ENCODE measurements at regions not wholly inside any gene's neighbourhood (a gene's known extent, or its start where the extent isn't known, plus 50 kb on each side); places are given as distances from the start of the nearest gene placed in this dataset.
A peak's percentile ranks its signal among the peaks of the same experiment; 100 is the strongest.

DNA sequence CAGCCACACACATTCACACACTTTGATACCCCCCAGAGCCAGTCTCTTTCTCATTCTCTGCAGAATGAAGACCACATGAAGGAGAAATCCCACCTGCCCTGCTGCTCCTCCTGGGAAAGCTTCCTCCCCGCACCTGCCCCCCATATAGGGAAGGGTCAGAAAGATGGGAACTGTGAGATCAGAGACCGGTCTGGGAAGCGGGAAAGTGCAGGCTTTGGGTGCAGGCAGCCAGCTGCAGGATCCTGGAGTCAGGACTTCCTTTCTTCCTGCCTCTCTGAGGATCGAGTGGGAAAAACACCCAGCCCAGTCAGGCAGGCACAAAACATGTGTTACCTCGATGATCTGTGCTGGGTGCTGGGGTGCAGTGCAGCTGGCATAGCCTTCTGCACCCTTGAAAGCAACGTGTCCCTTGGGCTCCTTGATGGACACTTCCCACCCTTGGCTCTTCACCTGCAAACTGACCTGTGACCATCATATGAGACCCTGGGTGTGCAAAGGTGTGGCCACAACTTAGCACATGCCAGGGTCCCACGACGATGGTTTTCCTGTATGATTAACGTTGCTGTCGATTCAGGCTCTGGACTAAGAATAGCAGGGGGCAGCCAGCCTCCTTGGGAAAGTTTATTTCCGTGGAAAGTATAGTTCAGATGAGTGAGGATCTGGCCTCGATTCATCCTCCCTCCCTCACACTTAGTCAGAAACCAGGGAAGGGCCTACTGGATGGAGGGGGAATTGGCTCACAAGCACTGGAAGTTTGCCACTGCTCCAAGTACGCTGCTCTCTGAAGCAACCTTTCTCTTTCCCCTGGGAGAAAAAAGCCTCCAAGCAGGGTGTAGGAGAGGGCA is 105.4 kb upstream of the MED13L start:
- no peak for DNase-seq

DNA sequence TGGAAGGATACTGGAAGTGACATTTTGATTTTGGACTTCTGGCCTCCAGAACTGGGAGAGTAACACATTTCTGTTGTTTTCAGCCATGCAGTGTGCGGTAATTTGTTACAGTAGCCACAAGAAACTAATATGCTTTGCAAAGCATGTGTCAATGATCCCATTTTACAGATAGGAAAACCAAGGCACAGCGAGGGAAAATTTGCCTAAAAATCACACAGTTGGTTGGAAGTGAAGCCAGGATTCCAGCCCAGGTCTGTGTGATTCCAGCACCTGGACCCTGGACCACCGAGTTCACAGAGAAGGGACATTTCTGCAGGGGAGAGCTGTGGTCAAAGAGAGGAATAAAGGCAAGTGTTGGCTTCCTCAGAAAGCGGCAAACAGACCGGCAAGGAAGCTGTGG is 106.7 kb upstream of the MED13L start:
- DNase-seq = no peak

DNA sequence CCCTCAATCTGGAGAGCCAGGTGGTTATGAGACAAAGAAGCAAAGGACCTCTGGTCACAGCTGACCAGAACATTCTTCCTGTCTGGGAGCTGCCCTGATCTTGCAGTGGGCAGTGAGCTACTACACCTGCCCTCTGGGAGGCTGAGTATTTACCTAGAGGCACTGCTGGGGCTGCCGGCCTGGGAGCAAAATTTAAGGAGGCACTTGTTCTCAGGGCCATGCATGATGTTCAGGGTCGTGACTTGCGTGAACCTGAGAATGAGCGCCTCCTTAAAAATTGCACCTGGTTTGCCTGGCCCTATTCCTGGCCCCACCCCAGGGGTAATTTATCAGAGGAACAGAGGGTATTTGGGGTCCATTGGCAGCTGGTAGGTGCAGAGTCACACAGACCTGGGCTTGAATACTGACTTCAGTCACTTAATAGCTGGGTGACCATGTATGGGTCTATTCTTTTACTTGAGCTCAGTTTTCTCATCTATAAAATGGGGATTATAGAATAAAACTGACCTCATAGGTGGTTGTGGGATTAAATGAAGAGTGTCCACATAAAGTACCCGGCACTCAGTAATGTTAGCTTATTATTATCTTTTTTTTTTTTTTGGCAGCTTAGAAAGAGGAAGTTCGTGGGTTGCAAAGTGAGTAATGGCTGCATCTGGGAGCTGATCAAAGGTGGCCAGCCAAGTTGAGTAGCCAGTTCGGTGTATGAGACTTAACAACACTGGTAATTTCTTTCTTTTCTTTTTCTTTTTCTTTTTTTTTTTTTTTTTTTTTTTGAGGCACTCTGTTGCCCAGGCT is 107.4 kb upstream of the MED13L start:
- peak; percentile 2 for DNase-seq

DNA sequence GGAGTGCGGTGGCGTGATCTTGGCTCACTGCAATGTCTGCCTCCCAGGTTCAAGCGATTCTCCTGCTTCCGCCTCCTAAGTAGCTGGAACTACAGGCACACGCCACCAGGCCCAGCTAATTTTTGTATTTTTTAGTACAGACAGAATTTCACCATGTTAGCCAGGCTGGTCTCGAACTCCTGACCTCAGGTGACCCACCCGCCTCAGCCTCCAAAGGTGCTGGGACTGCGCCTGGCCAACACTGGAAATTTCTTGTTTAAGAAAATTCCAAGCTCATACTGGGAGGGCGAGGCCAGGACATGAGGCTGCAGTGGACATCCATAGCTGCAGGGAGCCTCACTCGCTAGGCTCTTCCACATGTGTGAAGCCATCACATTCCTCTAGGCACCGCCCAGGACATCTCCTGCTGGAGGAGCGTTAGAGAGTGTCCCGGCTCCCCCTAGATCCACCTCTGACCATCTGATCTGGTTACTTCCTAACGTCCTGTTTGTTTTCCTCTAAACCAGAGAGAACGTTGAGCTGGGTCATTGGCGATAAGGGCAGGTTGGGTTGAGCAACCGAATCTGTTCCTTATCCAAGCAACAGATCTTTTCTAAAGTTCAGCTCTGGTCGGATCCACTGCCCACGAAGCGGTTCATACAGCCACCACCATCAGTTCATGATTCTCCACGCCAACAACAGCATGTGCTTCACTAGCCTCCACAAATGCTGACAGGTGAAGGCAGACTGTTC is 108.2 kb upstream of the MED13L start:
- DNase-seq = no peak

DNA sequence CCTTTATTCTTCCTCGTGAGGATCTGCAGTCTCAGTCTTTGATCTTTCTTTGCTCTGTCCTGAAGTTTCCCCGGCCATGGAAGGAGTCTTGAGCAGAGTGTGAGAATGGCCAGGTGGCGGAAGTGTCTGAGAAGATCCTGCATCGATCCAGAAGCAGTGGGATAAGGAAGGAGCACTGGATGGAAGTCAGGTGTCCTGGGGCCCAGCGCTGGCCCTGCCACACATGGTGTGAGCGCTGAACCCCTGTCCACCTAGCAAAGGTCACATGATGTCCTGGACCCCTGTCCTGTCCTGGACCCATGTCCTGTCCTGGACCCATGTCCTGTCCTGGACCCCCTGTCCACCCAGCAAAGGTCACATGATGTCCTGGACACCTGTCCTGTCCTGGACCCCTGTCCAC is 111.8 kb upstream of the MED13L start:
- no peak for DNase-seq

DNA sequence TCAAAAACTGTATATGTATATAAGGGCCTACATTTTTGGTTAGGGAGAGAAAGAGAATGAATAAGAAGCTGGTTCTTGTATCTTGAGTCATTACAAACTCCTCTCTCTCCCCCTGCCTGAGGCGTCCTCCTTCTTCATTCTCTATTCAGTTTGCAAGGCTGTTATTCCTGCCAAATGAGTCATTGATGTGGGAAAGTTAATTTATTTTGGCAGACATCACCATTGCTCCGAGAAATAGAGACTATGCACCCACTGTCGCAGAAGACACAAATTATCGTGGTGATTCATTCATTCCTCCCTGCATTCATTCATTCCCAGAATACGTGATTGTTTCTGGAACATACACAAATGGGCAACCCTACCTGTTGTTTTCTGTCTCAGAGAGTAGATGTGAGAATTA is 112.5 kb upstream of the MED13L start:
- DNase-seq = no peak

DNA sequence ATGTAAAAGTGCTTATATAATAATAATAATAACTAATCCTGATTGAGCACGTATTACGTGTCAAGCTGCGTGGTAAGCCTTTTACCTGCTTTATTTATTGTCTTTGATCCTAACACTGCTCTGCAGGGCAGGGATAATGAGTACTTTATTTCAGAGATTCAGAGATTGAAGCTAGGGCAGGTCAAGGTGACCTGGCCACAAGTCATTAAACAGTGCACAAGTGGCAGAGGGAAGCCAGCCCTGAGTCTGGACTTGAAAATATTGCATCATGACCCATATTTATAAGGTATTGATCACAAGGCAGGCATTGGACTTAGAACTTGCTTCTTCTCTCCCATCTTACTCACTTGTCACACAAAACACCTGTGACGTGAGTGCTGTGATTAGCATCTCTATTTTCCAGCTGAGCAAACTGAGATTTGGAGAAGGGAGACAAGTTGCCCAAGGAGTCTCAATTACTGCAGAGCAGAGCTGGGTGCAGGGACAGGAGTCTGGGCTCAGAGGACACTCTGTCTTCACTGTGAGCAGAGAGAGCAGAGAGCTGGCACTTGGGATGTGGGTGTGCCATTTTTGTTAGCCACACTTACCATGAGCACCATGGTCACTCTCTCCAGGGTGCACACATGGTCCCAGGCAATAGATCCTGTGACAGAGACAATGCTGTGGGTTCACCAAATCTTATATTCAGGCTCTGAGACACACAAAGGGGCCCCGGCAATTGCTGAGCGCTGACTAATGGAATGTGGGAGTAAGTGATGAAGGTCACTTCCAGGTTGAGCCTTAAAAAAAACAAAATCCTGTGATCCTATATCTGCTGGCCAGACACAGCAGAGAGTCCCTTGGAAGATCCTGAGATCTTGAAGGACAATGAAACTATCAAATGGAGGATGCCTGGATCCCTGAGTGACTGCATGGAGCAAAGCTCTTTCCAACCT is 113.2 kb upstream of the MED13L start:
- DNase-seq = no peak

DNA sequence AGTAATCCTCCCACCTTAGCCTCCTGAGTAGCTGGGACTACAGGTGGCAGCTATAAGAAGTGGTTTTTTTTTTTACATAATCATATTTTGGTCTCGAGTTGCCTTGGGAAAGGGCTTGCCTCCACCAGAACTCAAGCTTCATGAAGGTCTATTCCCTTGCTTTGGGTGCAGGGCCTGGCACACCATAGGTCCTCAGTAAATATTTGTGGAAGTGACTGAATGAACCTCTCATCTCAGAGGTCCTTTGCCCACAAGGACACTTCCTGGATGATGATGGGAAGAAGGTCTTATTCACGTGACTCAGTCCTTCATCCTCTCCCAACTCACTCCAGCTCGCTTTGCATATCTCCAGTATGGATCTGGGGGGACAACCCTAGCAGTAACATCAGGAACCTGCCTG is 114.0 kb upstream of the MED13L start:
- DNase-seq = no peak

DNA sequence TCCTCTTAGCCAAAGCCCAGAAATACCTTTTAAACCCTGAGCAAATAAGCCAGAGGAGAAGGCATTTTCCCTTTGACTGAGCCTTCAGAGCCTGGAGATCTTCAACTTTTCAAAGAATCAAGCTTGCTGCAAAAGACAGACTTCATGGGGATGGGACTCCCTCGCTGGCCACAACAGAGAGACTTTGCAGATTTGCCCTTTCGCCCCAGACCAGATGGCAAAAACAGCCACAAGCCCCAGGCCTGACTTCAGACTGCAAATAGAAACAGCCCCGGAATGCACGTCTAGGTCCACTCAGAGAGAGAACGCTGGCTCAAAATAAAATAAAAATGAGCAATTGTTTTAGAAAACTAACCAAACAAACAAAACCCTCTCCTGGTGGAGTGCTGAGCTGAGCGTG is 114.6 kb upstream of the MED13L start:
- DNase-seq = no peak

DNA sequence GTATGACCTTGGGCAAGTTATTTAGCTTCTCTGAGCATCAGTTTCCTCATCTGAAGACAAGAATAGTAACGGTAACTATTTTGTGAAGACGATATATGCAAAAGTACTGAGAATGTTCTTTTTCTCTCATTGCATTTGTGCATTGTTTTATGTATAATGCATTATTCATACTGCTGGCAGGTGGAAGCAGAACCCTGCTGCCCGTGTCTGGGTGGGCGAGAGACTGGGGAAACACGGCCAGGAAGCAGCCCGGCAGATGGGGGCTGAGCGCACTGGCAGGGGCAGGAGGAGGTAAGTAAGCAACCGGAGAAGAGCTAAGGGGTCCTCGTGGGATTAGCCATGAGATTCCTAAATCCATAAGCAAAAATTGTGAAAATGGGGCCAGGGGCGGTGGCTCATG is 115.8 kb upstream of the MED13L start:
- DNase-seq = no peak

DNA sequence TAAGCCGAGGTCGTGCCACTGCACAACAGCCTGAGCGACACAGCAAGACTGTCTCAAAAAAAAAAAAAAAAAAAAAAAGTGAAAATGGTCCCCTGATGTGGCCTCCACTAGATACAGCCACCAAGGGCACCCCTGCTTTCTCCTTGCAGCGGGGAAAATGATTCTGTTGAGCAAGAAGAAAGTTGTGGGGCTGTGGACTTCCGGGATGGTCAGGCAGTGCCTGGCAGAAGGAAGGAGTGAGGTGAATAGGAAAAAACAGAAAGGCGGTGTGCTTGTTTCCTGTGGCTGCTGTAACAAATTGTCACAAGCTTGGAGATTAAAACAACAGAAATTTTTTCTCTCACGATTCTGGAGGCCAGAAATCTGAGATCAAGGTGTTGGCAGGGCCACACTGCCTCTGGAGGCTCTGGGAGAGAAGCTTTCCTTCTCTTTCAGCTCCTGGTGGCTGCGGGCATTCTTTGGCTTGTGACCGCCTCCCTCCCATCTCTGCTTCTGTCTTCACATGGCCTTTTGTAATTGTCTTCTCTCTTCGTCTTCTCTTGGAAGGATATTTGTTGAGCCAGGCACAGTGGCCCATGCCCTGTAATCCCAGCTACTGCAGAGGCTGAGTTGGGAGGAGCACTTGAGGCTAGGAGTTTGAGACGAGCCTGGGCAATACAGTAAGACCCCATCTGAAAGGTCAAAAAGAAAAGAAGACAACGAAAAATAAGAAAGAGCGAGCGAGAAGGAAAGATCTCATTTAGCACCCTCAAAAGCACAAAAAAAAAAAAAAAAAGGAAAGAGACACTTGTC is 116.6 kb upstream of the MED13L start:
- DNase-seq = no peak

DNA sequence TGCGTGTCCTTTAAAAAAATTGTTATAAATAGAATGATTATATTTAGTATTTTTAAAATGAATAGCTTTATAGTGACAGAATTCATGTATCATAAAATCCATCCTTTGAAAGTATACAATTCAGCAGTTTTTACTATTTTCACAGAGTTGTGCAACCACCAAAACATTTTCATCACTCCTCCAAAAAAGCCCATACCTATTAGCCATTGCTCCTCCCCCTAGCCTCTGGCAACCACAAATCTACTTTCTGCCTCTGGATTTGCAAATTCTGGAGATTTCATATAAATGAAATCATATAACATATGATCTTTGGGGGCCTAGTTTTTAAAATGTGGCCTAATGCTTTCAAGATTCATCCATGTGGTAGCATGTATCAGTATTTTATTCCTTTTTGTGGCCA is 117.9 kb upstream of the MED13L start:
- DNase-seq = no peak

DNA sequence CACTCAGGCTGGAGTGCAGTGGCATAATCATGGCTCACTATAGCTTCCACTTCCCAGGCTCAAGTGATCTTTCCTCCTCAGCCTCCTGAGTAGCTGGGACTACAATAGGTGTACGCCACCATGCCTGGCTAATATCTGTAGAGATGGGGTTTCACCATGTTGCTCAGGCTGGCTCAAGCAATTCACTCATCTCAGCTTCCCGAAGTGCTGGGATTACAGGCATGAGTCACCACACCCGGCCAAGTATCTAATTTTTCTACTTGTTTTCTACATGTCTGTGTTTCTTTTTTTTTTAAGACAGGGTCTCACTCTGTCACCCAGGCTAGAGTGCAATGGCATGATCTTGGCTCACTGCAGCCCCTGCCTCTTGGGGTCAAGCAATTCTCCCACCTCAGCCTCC is 119.7 kb upstream of the MED13L start:
- DNase-seq = no peak

DNA sequence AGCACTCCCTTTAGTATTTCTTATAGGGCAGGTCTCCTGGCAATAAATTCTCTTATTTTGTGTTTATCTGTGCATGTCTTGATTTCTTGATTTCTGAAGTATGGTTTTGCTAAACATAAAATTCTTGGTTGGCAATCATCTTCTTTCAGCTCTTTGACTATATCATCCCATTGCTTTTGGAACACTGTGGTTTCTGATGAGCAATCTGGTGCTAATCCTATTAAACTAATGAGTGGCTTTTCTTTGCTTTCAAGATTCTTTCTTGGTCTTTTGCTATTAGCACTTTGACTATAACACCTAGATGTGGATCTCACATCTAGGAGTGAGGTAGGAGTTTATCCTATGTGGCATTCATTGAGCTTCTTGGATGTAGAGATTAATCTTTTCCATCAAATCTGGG is 120.7 kb upstream of the MED13L start:
- no peak for DNase-seq

DNA sequence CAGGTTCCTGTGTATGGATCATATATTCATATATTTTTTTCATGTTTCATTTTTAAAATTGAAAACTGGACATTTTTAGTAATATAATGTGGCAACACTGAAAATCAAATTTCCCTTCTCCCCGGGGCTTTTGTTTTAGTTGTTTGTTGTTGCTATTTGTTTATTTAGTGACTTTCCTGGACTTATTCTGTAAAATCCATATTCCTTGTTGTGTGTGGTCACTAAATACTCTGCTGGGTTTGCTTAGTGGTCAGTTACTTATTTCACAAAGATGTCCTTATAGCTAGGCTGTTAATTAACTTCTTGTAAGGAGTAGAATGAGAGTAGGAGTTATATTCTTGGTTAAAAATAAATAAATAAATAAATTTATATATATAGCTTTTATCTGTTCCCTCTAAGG is 121.6 kb upstream of the MED13L start:
- no peak for DNase-seq

DNA sequence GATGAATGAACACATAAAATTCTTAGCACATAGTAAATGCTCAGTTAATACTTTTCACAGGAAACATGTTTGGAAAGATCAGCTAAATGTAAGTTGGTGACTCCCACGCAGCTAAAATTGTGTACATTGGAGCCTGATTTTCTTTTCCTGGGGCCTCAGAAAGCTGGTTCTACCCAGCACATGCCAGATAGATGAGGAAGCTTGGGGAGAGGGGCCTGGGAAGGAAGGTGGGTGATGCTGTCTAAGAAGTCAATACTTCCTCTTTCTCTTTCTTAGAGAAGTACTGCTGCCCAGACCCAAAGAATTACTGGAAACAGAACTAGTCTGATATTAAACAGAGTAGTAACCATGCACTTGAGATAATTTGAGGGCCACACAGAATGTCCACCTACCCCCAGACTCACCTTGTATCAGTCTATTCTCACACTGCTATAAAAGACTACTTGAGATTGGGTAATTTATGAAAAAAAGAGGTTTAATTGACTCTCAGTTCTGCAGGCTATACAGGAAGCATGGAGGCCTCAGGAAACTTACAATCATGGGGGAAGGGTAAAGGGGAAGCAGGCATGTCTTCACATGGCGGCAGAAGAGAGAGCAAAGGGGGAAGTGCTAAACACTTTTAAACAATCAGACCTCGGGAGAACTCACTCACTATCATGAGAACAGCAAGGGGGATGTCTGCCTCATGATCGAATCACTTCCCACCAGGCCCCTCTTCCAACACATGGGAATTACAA is 123.3 kb upstream of the MED13L start:
- DNase-seq = no peak

DNA sequence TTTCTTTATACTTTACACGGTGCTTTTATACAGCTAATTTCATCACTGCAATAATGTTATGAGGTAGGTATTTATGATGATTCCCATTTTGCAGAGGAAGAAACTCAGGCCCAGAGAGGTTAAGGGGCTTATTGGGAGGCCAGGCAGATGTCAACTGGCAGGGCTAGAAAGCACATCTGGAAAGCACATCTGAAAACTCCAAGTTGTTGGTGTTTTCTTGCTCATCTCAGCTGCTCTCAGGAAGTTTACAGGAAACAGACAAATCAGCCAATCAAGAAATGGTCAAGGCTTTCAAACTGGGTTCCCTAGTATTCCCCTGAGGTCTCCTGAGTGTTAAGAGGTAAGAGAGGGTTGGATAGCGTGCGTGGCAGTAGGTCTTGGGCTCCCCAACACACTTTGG is 124.1 kb upstream of the MED13L start:
- DNase-seq = no peak

DNA sequence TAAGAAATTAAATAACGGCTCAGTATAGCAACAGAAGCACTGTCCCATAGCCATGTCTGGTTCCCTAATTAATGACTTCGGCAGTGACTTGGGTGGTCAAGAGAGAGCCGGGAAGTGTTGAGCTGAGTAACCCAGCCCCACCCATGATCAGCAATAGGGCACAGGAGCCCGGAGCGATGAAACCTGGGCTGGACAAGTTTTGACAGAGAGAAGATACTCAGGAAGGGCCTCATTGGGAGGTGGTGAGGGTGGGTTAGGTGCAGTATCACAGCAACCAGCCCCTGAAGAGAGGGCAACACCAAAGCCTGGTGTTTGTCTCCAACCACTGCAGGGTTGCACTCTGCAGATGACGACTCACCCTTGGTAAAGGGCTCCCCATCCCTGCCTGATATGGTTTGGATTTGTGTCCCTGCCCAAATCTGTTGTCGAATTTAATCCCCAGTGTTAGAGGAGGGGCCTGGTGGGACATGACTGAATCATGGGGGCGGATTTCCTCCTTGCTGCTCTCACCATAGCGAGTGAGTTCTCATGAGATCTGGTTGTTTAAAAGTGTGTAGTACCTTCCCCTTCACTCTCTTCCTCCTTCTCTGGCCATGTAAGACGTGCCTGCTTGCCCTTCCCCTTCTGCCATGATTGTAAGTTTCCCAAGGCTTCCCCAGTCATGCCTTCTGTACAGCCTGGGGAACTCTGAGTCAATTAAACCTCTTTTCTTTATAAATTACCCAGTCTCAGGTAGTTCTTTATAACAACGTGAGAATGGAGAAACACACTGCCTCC is 124.9 kb upstream of the MED13L start:
- DNase-seq = no peak

DNA sequence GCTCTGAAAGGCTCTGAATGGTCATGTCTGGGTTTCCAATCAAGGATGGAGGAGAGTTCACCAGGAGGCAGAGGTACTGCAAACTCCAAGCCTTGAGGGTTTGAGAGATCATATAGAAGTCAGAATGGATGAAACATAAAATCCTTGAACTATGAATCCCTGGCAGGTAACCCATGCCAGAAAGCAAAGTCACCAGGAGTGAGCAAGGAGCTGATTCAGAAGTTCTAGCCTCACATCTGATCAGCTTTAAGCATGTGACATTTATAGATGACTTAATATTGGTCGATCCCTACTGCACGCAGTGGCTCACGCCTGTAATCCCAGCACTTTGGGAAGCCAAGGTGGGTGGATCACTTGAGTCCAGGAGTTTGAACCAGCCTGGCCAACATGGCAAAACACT is 126.1 kb upstream of the MED13L start:
- no peak for DNase-seq

DNA sequence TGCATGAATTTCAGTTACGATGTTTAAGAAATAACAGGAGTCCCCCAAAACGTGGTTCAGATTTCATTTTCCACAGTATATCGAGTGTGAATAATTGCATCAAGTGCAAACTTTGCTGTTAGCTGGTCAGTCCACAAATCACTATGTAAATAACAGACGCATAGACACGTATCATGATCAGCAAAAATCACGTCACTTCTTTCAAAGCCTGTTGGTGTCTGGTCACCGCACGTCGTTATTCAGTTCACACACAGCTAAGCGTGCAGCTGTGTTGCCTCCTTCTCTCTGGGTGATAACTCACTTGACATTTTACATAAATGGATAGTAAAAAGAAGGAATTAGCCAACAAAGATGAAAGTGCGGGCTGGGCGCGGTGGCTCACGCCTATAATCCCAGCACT is 126.8 kb upstream of the MED13L start:
- no peak for DNase-seq
